ENCODE measurements at regions not wholly inside any gene's neighbourhood (a gene's known extent, or its start where the extent isn't known, plus 50 kb on each side); places are given as distances from the start of the nearest gene placed in this dataset.

- H2AK5ac ChIP-seq (ENCODE audit: insufficient read length, low read length): no peak overlapping the region
- Mint-ChIP-seq H3K4me1 (peaks cover 41 to 43% of the 10 kb centered on the region in 2 experiments), H3K4me3 (no peak overlapping the region)
These were observed 238.2 kb upstream of the HES1 start for GRCh38 chr3:193897731-193898180.

More at GRCh38 chr3:193897731-193898180, 238.2 kb upstream of the HES1 start:
- H2BK20ac ChIP-seq (ENCODE audit: low read depth, low read length, poor library complexity, severe bottlenecking): no peak overlapping the region
- H3K27ac Mint-ChIP-seq: peak overlapping the region in 2 of 3 experiments; percentile 34 to 46; a peak in 4 of 7 replicates
- no peak overlapping the region for H3K27ac ChIP-seq (ENCODE audit: insufficient read length, low read depth, low read length)
- H4K20me1 ChIP-seq (ENCODE audit: control insufficient read depth, insufficient read depth, insufficient read length): no peaks in the 10 kb centered on the region
- H3K79me1 ChIP-seq (ENCODE audit: insufficient read depth, low read depth, low read length, poor library complexity, severe bottlenecking): no peaks in the 10 kb centered on the region
- no peak overlapping the region for H3K14ac ChIP-seq (ENCODE audit: insufficient read depth, low read length)
- H3K4me1 ChIP-seq (ENCODE audit: insufficient read depth, low read length): peaks cover 5% of the 10 kb centered on the region; the same call in 1 of the 2 replicates
- no peaks in the 10 kb centered on the region for H3K79me2 ChIP-seq (ENCODE audit: insufficient read depth, low read length)
- no peak overlapping the region for H2BK12ac ChIP-seq (ENCODE audit: insufficient read length, low read depth, low read length)
- H2AFZ ChIP-seq (ENCODE audit: low read length): no peak overlapping the region
- no peak overlapping the region for H3K56ac ChIP-seq (ENCODE audit: insufficient read length, low read depth, low read length)
- no peak overlapping the region for H2BK5ac ChIP-seq (ENCODE audit: insufficient read length, low read length)
- peaks cover 4 to 11% of the 10 kb centered on the region in 2 experiments for H3K9me3 Mint-ChIP-seq
- H4K5ac ChIP-seq (ENCODE audit: insufficient read length, low read depth, low read length): no peak overlapping the region
- no peaks in the 10 kb centered on the region for H3K23me2 ChIP-seq (ENCODE audit: insufficient read length, low read depth, low read length, poor library complexity, severe bottlenecking)
- no peak overlapping the region for H2BK120ac ChIP-seq (ENCODE audit: low read depth, low read length, poor library complexity, severe bottlenecking)
- H3T11ph ChIP-seq (ENCODE audit: low read length): no peak overlapping the region
- H4K8ac ChIP-seq (replicated peaks; ENCODE audit: insufficient read length, low read depth, low read length): no peak overlapping the region
- H2BK15ac ChIP-seq (ENCODE audit: low read depth, low read length): no peak overlapping the region
- H4K91ac ChIP-seq (ENCODE audit: insufficient read length, low read depth, low read length): no peak overlapping the region
- peaks cover 0 to 13% (median 2%) of the 10 kb centered on the region in 3 experiments; a peak in 4 of 7 replicates for H3K36me3 Mint-ChIP-seq (ENCODE audit: insufficient read depth in 1 of 3, low read depth in 3 of 3)
- H3K9me3 ChIP-seq (ENCODE audit: control insufficient read depth, low read depth, low read length): no peaks in the 10 kb centered on the region
- H3K27me3 Mint-ChIP-seq (ENCODE audit: low read depth): peaks cover 5% of the 10 kb centered on the region
- H3K27me3 ChIP-seq (ENCODE audit: insufficient read depth, low read length): no peaks in the 10 kb centered on the region
- no peak for TF ChIP-seq CTCF (conservative IDR thresholded peaks at IDR 0.05)
- no peak overlapping the region for H3K18ac ChIP-seq (ENCODE audit: insufficient read length, low read depth, low read length)
- WGBS (ENCODE audit: extremely low coverage, insufficient read length, low lambda C conversion rate): no CpG with 5 or more reads among the region's 10 CpGs
- no peak overlapping the region for H3K23ac ChIP-seq (ENCODE audit: insufficient read length, low read depth, low read length)
- no peak overlapping the region for H3K4ac ChIP-seq (ENCODE audit: low read depth, low read length)
- H3K4me2 ChIP-seq (ENCODE audit: insufficient read depth, insufficient read length, low read length): no peak overlapping the region
- no peak overlapping the region for H3K9ac ChIP-seq (ENCODE audit: extremely low read depth, insufficient read length, low read length)
- no peak for DNase-seq

All from H9 (cell line).